ENCODE measurements at regions not wholly inside any gene's neighbourhood (a gene's known extent, or its start where the extent isn't known, plus 50 kb on each side); places are given as distances from the start of the nearest gene placed in this dataset.

GRCh38 chr13:53189162-53189561 lies 160.5 kb downstream of the OLFM4 start:
- CTCF ChIA-PET (ENCODE audit: partially characterized antibody): interaction anchor here (0.6 to 6.9 kb wide), 10 partner anchors 8 to 580 kb away, joined by 3 to 48 read pairs (median 3); no protein-coding TSS in a partner anchor
- Histone ChIP-seq H2BK120ac (replicated peaks; ENCODE audit: low read depth, low read length) (no peak overlapping the region), H3K27me3 (replicated peaks in 1 of 4; ENCODE audit: control insufficient read depth in 3 of 4, extremely low read depth in 1 of 4, insufficient read depth in 3 of 4, low read length in 3 of 4) (no peaks in the 10 kb centered on the region), H3K9me3 (ENCODE audit: insufficient read depth in 2 of 2, low read depth in 1 of 2, low read length in 1 of 2) (0 out of 4 replicates have a peak, but pooled peaks cover 0 to 2% of the 10 kb centered on the region in 2 experiments), H3K79me2 (ENCODE audit: control insufficient read depth in 1 of 2, insufficient read depth in 2 of 2, low read length in 2 of 2) (no peaks in the 10 kb centered on the region), H4K8ac (ENCODE audit: extremely low read depth, insufficient read depth, low read length) (no peak overlapping the region), H2BK12ac (ENCODE audit: low read depth, low read length) (no peak overlapping the region), H3K14ac (ENCODE audit: insufficient read length) (no peak overlapping the region), H3K4ac (replicated peaks; ENCODE audit: insufficient read length, low read depth, low read length) (no peak overlapping the region), H3K4me2 (ENCODE audit: insufficient read depth in 1 of 2, low read depth in 2 of 2, low read length in 2 of 2) (no peak overlapping the region), H2BK15ac (ENCODE audit: low read length) (no peak overlapping the region), H3K79me1 (ENCODE audit: low read depth, low read length) (no peaks in the 10 kb centered on the region), H3K4me1 (replicated peaks in 1 of 4; ENCODE audit: control insufficient read depth in 3 of 4, insufficient read depth in 4 of 4, low read length in 3 of 4) (peaks cover 0 to 6% (median 5%) of the 10 kb centered on the region in 4 experiments; a peak in 3 of 7 replicates), H3K23ac (ENCODE audit: insufficient read length) (no peak overlapping the region), H3K27ac (ENCODE audit: low read depth, low read length) (no peak overlapping the region), H3K4me3 (ENCODE audit: extremely low read depth in 1 of 4, insufficient read depth in 2 of 4, low read depth in 3 of 4, low read length in 4 of 4) (no peak overlapping the region), H3K9ac (replicated peaks in 1 of 4; ENCODE audit: extremely low read depth in 1 of 4, low read depth in 3 of 4, low read length in 3 of 4) (no peak overlapping the region), H3K23me2 (ENCODE audit: low read depth, low read length) (no peaks in the 10 kb centered on the region), H2BK20ac (ENCODE audit: low read length) (no peak overlapping the region), H3K18ac (ENCODE audit: extremely low read depth, low read length) (no peak overlapping the region), H4K91ac (replicated peaks; ENCODE audit: insufficient read length, low read length) (no peak overlapping the region), H2AK5ac (ENCODE audit: low read depth, low read length) (no peak overlapping the region), H4K5ac (ENCODE audit: insufficient read length, low read depth, low read length) (no peak overlapping the region), H3K36me3 (ENCODE audit: control insufficient read depth in 2 of 4, insufficient read depth in 4 of 4, low read length in 3 of 4) (no peaks in the 10 kb centered on the region), H4K20me1 (replicated peaks in 1 of 2; ENCODE audit: control insufficient read depth in 1 of 2, insufficient read depth in 2 of 2, low read length in 2 of 2) (no peaks in the 10 kb centered on the region), H2BK5ac (ENCODE audit: low read depth, low read length) (no peak overlapping the region), H2AFZ (ENCODE audit: low read length) (no peak overlapping the region), H3K56ac (replicated peaks; ENCODE audit: insufficient read length, low read depth, low read length) (no peak overlapping the region)
- FAIRE-seq: no peak
- POLR2A ChIA-PET (ENCODE audit: partially characterized antibody): no interaction called here
- no peak for DNase-seq (ENCODE audit: low read depth in 1 of 2, low spot score in 2 of 2)
- 87% methylated on average over 1 of the region's 1 CpG; no CpG with 5 or more reads in 1 of the 2 experiments for WGBS, 2 experiments (ENCODE audit: extremely low coverage in 1 of 2, insufficient coverage in 1 of 2, insufficient read length in 1 of 2, insufficient replicate concordance in 2 of 2, low coverage in 1 of 2, low lambda C conversion rate in 2 of 2, missing lambda C conversion rate in 1 of 2)
- TF ChIP-seq BCL11A (IDR thresholded peaks at IDR 0.05; ENCODE audit: low read depth in 2 of 2, low read length in 2 of 2): no peak
- peak; percentile 21 to 25; a peak in 3 of 4 replicates for TF ChIP-seq RAD21 (IDR thresholded peaks at IDR 0.05 in 1 of 2, conservative IDR thresholded peaks at IDR 0.05 in 1 of 2; ENCODE audit: low read depth in 2 of 2, low read length in 2 of 2)
- TF ChIP-seq HDAC6 (IDR thresholded peaks at IDR 0.05; ENCODE audit: low read depth, low read length): no peak
- peak in 1 of 3 experiments; percentile 4; a peak in 1 of 4 replicates for TF ChIP-seq CTCF (IDR thresholded peaks at IDR 0.05; ENCODE audit: control extremely low read depth in 1 of 3, insufficient read depth in 1 of 3, low read depth in 1 of 3, low read length in 3 of 3)
